ENCODE measurements at regions not wholly inside any gene's neighbourhood (a gene's known extent, or its start where the extent isn't known, plus 50 kb on each side); places are given as distances from the start of the nearest gene placed in this dataset.

- no peak for DNase-seq (ENCODE audit: extremely low spot score)
- POLR2A ChIA-PET: no interaction called here
- CTCF ChIA-PET: interaction anchor here (4.1 kb wide), 1 partner anchor 9 kb away, joined by 26 read pairs; no protein-coding TSS in a partner anchor
- no peak for TF ChIP-seq CTCF (IDR thresholded peaks at IDR 0.05; ENCODE audit: control extremely low read depth, extremely low read depth, low read depth, missing control alignments)
These were observed 67.1 kb upstream of the SLC4A11 start for GRCh38 chr20:3306068-3306467.

GRCh38 chr20:3304456-3304855 is 65.5 kb upstream of the SLC4A11 start:
- DNase-seq (ENCODE audit: extremely low spot score): no peak
- no peak for TF ChIP-seq CTCF (IDR thresholded peaks at IDR 0.05; ENCODE audit: control extremely low read depth, extremely low read depth, low read depth, missing control alignments)
- POLR2A ChIA-PET: interaction anchor here (0.6 kb wide), 1 partner anchor 11 kb away, joined by 7 read pairs; no protein-coding TSS in a partner anchor
- CTCF ChIA-PET: interaction anchor here (0.9 to 4.1 kb wide), 7 partner anchors 10 to 86 kb away, joined by 3 to 26 read pairs (median 5); no protein-coding TSS in a partner anchor

- no peak for DNase-seq (ENCODE audit: extremely low spot score)
- ChIA-PET POLR2A (no interaction called here), CTCF (no interaction called here)
- TF ChIP-seq CTCF (IDR thresholded peaks at IDR 0.05; ENCODE audit: control extremely low read depth, extremely low read depth, low read depth, missing control alignments): no peak
These were observed 58.0 kb upstream of the SLC4A11 start for GRCh38 chr20:3297079-3297378.

- ChIA-PET CTCF (interaction anchor here (1.2 kb wide), 1 partner anchor 19 kb away, joined by 3 read pairs; no protein-coding TSS in a partner anchor), POLR2A (no interaction called here)
- DNase-seq (ENCODE audit: extremely low spot score): no peak
- TF ChIP-seq CTCF (IDR thresholded peaks at IDR 0.05; ENCODE audit: control extremely low read depth, extremely low read depth, low read depth, missing control alignments): no peak
These were observed 57.5 kb upstream of the SLC4A11 start for GRCh38 chr20:3296261-3297078.

All from GM10248 (cell line).